GM18909 (cell line): ENCODE measurements at regions not wholly inside any gene's neighbourhood (a gene's known extent, or its start where the extent isn't known, plus 50 kb on each side); places are given as distances from the start of the nearest gene placed in this dataset.
"Not testable (repeated sequence)": the region's sequence is repeated elsewhere in the genome, so short reads cannot be mapped to it uniquely, and the experiment has no call there.

Experiments
- ATAC-seq: cut with Tn5 transposase; IDR thresholded peaks from one replicate; pipeline ENCODE4 v1.9.1; 2021; ENCODE audit warnings: mild to moderate bottlenecking; ENCODE audit not compliant: unreplicated experiment, poor library complexity

DNA sequence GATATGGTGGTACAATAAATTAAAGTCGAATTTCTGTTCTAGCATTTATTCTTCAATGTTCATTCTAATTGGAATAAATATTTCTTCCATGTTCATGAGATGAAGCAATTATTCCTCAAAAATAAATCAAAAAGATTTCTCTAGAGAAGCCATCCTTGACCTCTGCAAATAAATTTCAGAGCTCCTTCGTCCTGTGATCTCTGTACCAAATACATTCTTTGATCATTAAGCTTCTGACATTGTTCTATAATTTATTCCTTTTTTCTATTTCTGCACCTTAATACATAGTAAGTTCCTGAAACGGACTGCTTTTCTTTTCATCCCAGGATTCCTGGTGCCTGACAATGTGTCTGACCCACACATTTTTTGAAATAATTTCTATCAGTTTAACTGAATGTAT, 1039.3 kb upstream of the TYRP1 start:
- ATAC-seq = no peak

DNA sequence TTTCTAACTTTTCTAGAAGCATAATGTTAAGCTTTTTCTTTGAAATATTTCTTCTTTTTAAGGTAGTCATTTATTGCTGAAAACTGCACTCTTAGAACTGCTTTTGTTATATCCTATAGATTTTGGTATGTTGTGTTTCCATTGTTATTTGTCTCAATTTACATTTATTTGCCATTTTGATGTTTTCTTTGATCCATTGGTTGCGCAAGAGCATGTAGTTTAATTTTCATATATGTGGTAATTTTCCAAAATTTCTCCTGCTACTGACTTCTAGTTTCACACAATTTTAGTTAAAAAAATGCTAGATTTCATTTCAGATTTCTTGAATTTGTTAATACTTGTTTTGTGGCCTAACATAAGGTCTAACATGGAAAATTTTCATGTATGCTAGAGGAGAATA, 1029.3 kb upstream of the TYRP1 start:
- ATAC-seq = no peak

DNA sequence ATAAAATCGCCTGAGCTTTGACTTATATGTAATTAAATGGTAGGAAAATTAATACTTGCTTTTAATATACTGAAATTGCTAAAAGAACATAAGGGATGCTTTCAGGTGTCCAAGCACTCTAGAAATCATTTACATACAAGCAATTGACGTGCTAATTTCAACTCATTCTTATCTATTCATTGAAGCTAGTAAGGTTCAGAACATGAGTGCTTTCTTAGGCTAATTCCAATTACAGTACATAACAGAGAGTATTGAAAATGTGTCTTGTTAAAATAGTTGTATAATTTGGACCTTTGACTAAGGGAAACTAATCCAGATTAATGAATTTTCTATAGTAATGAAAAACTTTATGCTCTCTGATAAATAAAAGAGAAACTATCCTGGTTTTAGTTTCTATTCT, 1016.4 kb upstream of the TYRP1 start:
- no peak for ATAC-seq

DNA sequence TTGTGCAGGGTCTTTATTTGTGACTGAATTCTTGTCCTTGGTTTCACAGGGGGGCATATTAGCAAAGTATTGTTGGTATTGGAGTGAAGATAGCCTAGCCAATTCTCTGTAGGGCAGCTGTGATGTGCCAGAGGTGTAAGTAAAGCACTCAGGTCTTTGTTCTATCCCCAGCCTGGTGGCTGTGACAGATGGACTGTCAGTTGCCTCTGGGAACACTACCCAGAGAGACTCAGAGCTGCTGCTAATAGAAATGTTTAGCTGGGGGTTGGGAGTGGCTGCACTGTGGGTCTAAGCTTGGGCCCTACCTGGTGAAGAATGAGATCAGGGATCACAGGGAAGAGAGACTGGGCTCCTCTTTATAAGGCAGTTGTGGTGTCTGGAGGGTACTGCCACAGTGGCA, 1006.5 kb upstream of the TYRP1 start:
- no peak for ATAC-seq

DNA sequence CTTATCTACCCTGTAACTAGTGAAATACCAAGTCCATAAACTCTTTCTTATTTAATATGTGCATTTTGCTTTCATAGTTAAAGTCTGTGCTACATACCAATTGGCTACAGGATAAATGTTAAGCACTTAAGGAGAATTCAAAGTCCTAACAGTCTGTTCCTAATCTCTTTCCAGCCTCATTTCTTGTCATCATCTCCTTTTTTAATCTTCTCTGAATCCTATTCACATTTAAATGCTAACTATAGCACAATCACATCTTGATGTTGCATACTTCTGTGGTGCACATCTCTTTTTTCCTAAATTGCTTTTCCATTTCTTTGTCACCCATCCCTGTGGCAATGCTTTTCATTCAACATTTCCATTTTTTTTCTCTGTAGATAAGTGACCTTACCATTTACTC, 996.1 kb upstream of the TYRP1 start:
- ATAC-seq = no peak

DNA sequence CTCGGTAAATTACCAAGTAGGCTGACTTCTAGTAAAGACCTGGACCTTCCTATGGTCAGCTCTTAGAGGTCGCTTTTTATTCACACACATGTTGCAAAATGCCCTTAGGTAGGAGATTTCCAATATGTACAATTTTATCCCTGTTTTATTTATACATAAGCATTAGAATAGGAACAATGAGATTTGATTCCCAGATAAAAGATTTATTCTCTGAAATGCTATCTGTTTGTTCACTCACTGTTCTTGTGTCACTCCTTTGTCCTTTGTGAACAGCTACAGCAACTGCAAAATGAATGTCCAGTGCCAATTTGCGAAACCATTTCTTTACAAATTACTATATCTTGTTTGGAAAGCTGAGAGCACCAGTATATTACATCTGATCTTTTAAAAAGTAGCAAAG, 991.5 kb upstream of the TYRP1 start:
- ATAC-seq = no peak

DNA sequence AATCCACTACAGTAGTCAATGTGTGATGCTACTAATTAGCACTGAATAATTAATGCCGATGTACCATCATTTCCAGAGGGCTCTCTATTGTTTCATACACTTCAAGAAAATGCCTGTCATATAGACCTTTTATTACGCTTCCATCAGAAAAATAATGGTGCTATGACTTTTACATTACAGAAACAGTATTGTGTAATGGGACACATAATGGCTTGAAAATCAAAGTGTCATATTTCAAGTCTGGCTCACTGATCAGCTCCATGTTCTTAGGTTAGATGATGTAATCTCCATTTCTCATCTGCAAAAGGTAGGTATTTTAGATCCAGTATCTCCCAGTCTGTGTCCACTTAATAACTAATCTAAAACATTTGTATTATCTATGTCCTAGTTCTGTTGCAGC, 990.6 kb upstream of the TYRP1 start:
- ATAC-seq = no peak

DNA sequence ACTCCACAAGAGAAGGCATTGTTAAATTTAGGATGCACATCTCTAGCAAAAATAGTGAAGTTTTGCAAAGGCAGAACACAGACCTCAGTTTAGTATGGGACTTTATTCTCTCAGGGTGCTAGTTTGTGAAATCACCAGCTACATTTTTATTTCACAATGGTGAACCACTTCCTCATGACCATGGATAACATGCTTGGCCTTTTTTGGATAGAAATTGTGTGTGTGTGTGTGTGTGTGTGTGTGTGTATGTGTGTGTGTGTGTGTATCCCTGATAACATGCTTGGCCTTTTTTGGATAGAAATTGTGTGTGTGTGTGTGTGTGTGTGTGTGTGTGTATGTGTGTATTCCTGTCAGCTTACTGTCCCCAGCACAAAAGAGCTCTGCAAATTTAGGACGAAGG, 989.0 kb upstream of the TYRP1 start:
- not testable (repeated sequence) for ATAC-seq

DNA sequence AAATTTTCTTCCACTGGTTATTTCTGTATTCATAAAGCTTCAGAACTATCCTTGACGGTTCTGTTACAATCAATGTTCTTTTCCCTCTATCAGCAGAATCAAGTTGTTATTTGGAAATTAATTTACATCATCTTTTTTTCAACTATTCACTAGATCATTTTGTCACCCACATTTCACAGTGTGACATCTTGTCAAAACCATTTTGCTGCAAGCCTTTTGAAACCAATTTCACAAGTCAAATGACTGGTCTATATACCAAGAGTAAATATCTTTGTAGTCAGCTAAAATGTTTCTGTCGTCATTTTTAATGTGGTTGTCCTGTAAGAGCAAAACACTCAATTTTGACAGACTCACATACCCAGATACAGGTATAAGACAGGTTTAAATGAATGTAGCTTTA, 984.3 kb upstream of the TYRP1 start:
- ATAC-seq = no peak

DNA sequence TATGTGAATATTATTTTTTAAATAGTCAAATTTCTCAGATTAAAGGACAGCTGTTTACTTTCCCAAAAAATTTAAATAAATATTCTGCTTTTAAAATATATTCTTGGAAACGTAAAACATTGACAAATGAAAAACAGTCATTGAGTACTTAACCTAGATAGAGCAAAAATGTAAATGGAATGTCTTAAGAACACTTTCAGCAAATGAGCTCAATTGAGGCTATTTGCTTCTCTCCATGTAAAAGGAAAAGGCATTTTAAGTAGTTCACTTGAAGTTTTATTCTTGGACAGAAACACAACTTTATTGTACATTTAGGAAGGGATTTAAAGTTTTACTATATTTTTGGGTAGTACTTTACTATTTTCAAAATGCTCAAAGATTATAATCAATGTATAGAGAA, 983.6 kb upstream of the TYRP1 start:
- ATAC-seq = no peak

DNA sequence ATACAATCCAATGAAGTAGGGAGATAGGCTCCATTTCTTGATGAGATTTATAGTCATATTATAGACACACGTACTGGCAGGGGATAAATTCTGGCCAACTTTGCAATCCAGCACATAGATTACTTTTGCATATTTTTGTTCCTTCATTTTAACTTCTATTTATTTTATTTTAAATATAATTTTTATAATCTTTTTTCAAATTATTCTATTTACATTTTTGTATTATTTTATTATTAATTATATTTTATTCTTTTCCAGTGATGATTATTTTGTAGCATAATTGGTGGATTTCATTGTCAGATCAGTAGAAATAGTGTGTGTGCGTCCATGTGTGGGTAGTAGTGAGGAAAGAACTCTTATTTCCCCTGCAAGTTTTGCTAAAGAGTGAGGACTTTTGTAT, 980.1 kb upstream of the TYRP1 start:
- no peak for ATAC-seq

DNA sequence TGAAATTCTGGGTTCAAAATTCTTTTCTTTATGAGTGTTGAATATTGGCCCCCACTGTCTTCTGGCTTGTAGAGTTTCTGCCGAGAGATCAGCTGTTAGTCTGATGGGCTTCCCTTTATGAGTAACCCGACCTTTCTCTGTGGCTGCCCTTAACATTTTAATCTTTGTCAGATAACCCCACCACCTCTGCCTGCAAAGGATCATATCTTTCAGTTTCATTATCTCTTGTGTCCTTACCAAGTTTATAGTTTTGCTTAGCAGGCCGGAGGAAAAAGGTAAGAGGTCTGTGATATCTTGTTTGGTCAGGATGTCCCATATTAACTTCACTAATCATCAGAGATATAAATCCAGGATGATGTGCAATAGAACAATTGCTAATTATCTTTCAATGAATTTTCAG, 970.2 kb upstream of the TYRP1 start:
- no peak for ATAC-seq

DNA sequence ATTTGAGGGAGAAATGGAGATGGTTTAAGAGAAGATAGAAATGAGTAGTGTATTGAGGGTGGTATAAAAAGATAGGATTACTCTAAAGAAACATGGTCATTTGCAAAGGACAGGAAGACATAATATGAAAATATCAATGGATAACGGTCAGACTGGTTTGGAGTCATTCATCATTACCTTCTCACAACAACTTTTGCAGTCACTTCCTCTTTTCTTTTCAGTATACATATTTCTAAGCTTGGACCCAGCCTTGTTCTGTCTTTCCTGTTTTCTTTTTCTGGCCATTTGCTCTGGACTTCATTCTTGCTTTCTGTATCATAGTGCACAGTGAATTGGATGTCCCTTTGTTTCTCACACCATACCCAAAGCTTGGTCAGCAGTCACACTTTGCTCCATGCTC, 966.5 kb upstream of the TYRP1 start:
- ATAC-seq = no peak

DNA sequence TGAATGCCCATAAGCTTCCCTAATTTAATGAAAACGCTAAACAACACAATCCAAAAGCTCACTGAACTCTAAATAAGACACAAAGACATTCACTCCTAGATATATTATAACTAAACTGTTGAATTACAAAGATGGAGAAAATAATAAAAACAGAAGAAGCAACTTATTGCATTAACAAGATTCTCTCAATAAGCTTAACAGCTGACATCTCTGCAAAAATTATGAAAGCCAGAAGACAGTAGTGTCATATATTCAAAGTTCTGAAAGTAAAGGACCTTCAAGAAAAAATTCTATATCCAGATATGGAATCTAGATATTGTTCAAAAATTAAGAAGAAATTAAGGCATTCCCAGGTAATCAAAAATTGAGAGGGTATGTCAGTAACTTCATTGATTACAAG, 957.8 kb upstream of the TYRP1 start:
- no peak for ATAC-seq

DNA sequence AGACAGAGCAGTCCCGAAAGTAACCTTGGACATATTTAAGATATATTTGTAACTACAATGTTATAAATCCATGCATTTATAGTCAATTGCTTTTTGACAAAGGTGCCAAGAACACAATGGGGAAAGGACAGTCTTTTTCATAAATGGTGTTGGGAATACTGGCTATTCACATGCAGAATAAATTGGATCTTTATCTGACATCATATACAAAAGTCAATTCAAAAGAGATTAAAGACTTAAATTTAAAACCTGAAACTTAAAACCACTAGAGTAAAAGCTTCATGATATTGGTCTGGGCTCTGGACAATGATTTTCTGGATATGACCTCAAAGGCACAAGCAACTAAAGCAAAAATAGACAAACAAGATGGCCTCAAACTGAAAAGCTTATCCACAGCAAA, 950.7 kb upstream of the TYRP1 start:
- no peak for ATAC-seq

DNA sequence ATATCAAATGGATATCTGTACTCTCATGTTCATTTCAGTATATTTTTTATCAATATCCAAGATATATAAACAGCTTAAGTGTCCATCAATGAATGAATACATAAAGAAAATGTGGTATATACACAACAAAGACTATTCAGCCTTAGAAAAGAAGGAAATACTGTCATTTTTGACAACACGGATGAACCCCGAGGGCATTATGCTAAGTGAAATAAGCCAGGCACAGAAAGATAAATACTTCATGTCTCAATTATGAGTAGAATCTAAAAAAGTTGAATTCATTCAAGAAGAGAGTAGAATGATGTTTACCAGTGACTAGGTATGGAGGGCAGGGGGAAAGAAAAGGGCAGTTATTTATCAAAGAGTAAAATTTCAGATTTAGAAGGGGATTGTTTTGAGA, 949.8 kb upstream of the TYRP1 start:
- ATAC-seq = no peak

DNA sequence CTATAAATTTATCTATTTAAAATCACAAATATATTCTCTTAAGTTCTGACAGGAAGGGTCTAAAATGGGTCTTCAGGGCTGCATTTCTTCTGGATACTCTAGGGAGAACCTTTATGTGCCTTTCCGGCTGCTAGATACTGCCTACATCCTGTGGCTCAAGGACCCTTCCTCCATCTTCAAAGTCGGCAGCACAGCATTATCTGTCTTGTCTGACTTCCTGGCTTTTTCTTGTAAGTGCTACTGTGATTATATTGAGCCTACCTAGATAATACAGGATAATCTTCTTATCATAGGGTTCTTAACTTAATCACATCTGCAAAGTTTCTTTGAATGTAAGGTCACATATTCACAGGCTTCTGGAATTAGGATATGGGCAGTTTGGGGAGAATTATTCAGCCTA, 943.8 kb upstream of the TYRP1 start:
- no peak for ATAC-seq

DNA sequence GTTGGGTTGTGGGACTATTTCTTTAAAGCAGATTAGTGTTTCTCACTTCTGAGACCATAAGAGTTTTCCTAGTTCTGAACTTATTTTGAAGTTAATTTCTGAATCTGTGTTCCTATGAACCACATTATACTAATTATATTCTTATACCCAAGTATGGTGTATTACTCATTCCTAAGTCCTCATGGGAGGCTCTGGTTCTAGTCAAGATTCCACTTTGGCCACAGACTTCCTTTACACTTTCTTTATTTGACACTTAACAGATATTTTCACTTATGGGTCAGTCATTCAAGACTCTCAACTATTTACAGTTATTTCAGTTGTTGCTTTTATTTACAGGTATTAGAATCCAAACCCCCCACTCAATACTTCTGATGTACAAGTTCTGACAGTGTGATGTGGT, 937.2 kb upstream of the TYRP1 start:
- ATAC-seq = no peak

DNA sequence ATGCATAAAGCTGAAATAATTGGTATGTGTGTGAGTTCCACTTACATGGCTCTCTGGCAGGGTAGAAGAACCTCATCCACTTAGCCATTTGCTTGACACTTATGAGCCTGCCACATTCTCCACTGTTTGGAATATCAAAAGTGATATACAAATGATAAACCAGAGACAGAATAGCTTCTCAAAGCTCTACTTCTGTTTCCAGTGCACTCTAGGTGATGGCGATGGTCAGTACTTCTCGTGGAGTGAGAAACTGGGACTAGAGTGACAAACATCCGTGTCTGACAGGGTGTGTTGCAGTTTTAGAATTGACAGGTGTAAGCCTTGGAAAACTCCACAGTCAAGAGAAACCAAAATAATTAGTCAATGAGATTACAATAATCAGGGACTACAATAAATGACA, 935.8 kb upstream of the TYRP1 start:
- no peak for ATAC-seq

DNA sequence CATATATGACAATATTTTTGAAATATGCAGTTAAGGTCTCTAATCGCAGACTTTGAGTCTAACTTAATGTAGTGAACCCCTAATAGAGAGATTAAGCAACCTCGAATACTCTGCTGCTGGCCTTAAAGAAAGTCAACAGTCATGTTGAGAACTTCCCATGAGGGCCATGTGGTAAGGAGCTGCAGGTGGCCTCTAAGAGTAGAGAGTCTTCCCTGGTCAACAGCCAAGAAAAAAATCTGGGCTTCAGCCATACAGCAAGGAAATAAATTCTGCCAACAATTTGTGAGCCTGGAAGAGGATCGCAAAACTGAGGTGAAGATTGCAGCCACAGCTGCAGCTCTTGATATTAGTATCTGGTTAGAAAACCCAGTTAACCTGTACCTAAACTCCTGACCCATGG, 935.2 kb upstream of the TYRP1 start:
- ATAC-seq = no peak

DNA sequence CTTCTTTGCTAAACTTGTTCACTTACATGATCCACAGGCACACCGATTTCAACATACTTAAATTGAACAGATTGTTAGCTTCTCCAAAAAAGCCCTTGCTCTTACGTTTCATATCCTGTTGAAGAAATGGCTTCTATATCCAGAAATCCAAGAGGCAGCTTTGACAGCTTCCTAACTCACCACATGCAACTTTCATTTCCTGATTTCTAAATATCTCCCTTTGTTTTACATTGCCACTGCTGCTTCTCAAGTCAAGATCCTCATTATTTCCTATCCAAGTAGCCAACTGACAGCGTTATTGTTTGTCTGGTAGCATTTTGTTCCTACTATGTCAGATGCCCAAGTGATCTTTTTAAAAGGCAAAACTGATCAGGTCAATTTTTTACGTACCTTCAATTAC, 913.2 kb upstream of the TYRP1 start:
- ATAC-seq = no peak

DNA sequence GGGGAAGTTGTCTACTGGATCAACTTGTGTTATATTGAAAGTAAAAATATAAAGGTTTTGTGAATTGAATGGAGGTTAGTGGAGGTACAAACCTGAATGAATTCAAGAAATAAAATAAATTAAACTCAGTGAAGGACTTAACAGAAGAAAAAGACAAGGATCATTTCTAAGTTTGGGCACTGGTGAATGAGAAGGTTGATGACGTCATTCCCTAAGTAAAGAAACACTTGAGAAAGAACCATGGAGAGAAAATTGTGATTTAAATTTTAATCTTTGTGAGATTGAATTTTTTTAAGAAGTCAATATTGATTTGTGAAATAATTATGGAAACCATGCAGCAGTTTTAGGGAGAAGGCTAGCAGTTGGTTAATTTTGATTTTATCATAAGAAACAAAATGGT, 900.3 kb upstream of the TYRP1 start:
- no peak for ATAC-seq

DNA sequence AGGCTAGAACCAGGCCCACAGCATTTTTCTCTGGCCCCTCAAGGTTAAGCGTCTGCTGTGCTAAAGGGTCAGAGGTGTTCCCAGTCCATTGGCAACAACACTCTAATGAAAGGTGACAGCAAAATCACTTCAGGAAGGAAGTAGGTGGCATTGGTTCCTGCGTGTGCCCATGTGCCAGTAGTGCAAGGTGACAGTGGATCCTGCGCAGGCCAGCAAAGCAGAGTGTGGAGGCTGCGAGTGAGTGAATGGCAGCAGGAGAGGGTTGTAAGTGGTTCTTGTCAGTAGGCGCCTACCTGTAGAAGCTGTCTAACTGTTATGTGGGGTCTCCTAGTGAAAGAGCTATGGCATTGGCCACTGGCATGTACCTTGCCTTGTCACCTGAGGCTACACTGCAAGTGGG, 898.2 kb upstream of the TYRP1 start:
- ATAC-seq = no peak

DNA sequence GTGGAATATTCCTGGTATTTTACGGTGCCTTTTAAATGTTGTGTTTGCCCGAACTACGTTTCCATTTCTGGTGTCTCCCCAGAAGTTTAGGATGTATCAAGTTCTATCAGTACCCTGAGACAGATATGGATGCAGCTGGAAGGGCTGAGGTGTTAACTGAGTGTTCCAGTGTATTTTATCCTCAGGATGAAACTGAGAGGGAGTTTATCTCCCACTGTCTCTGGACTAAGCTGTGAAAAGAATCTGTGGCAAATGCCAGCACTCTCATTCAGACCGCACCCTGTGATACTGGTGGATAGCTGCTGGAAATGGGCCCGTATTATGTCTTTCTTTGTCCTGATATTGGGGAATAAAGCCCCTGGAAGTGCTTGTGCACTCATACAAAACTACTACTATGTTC, 887.2 kb upstream of the TYRP1 start:
- no peak for ATAC-seq
